OCI-LY7 (cell line): ENCODE measurements at regions not wholly inside any gene's neighbourhood (a gene's known extent, or its start where the extent isn't known, plus 50 kb on each side); places are given as distances from the start of the nearest gene placed in this dataset.

Source experiments
- CTCF ChIP-seq: fragments of 200-600 bp; sonication (generic); conservative IDR thresholded peaks from 2 replicates; pipeline ENCODE4 v1.5.1; 2014; ENCODE audit warnings: mild to moderate bottlenecking, antibody characterized with exemption, low read length, moderate library complexity, mixed read lengths
- EZH2phosphoT487 ChIP-seq: fragments of 200-600 bp; sonication (generic); IDR thresholded peaks from 2 replicates; pipeline ENCODE4 v1.6.1; 2018; ENCODE audit warnings: low read depth, borderline replicate concordance, mild to moderate bottlenecking, mixed run types, antibody characterized with exemption, low read length, moderate library complexity, mixed read lengths

GRCh38 chr6:165012183-165012582, 297.2 kb downstream of the C6orf118 start:
- TF ChIP-seq CTCF (no peak), EZH2phosphoT487 (no peak)
